Kidney (tissue), 13 donors: ENCODE measurements at regions not wholly inside any gene's neighbourhood (a gene's known extent, or its start where the extent isn't known, plus 50 kb on each side); places are given as distances from the start of the nearest gene placed in this dataset.

ENCODE experiments used
- DNase-seq, 5 donors: peaks; one replicate each; pipeline ENCODE4 v3.0.0-alpha.2; 2013 to 2020
- FAIRE-seq: peaks from 2 replicates; lab custom pipeline; 2012; peaks lifted over from hg19 to GRCh38; lab: Jason Lieb, UNC
- H3K27ac ChIP-seq, 2 donors: one replicate each; pipeline ENCODE4 v1.7.0; 2013; ENCODE audit warnings: low read depth in 2 of 2, low read length in 2 of 2, inconsistent platforms in 1 of 2
- H3K27me3 ChIP-seq: one replicate; pipeline ENCODE4 v1.7.1; 2013; ENCODE audit warnings: low read length, inconsistent platforms; ENCODE audit not compliant: control insufficient read depth, insufficient read depth
- H3K36me3 ChIP-seq, 3 donors: one replicate each; pipeline versions ENCODE4 v1.7.0 to v1.7.1; 2013; ENCODE audit warnings: low read length in 3 of 3, control low read depth in 1 of 3, inconsistent platforms in 1 of 3; ENCODE audit not compliant: insufficient read depth in 3 of 3, control insufficient read depth in 2 of 3
- H3K4me1 ChIP-seq, 3 donors: one replicate each; pipeline versions ENCODE4 v1.7.0 to v1.7.1; 2013; ENCODE audit warnings: low read length in 3 of 3, inconsistent platforms in 1 of 3, low read depth in 1 of 3; ENCODE audit not compliant: control insufficient read depth in 2 of 3, insufficient read depth in 2 of 3
- H3K4me3 ChIP-seq, 3 donors: one replicate each; pipeline versions ENCODE4 v1.7.0 to v1.8.1; 2013; ENCODE audit warnings: low read length in 3 of 3, control low read depth in 1 of 3, inconsistent platforms in 1 of 3
- H3K9ac ChIP-seq, 3 donors: one replicate each; pipeline versions ENCODE4 v1.7.0 to v1.7.1; 2013; ENCODE audit warnings: low read length in 3 of 3, control low read depth in 1 of 3, inconsistent platforms in 1 of 3
- H3K9me3 ChIP-seq, 3 donors: one replicate each; pipeline versions ENCODE4 v1.7.0 to v1.7.1; 2013; ENCODE audit warnings: low read length in 3 of 3, control low read depth in 1 of 3, inconsistent platforms in 1 of 3; ENCODE audit not compliant: control insufficient read depth in 2 of 3, insufficient read depth in 1 of 3
- intact Hi-C: fragments of 100-400 bp; cut with DNase I; formaldehyde crosslinking; loops from one replicate; pipeline ENCODE4 v1.11.1; 2022
- TF ChIP-seq, protein P1 (sequence below): IDR thresholded peaks from 3 replicates; pipeline ENCODE4 v1.5.1; 2012; ENCODE audit warnings: mild to moderate bottlenecking, moderate library complexity, borderline replicate concordance; ENCODE audit not compliant: insufficient read depth; ENCODE audit errors: extremely low read depth
- donor health status: control.
- donor health status: control.
- donor health status: control.
- donor health status: control.
- donor health status: control.
- donor health status: DM: yes; HTN: yes; CAD: no.
- donor health status: Normal renal cell carcinoma (clear cell type).

- H3K27ac ChIP-seq = no peak overlapping the region
- no peaks in the 10 kb centered on the region for H3K36me3 ChIP-seq
- no peaks in the 10 kb centered on the region for H3K4me1 ChIP-seq
- no peak overlapping the region for H3K4me3 ChIP-seq
- H3K9ac ChIP-seq = no peak overlapping the region
- FAIRE-seq = no peak
- intact Hi-C loops = no loop called here
- H3K9me3 ChIP-seq = no peaks in the 10 kb centered on the region
- TF ChIP-seq, protein P1, sequence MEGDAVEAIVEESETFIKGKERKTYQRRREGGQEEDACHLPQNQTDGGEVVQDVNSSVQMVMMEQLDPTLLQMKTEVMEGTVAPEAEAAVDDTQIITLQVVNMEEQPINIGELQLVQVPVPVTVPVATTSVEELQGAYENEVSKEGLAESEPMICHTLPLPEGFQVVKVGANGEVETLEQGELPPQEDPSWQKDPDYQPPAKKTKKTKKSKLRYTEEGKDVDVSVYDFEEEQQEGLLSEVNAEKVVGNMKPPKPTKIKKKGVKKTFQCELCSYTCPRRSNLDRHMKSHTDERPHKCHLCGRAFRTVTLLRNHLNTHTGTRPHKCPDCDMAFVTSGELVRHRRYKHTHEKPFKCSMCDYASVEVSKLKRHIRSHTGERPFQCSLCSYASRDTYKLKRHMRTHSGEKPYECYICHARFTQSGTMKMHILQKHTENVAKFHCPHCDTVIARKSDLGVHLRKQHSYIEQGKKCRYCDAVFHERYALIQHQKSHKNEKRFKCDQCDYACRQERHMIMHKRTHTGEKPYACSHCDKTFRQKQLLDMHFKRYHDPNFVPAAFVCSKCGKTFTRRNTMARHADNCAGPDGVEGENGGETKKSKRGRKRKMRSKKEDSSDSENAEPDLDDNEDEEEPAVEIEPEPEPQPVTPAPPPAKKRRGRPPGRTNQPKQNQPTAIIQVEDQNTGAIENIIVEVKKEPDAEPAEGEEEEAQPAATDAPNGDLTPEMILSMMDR = no peak
- H3K27me3 ChIP-seq = no peaks in the 10 kb centered on the region
- no peak for DNase-seq
These were observed 98.6 kb upstream of the ZNF644 start for GRCh38 chr1:91120421-91120820.

- Histone ChIP-seq H3K9ac (no peak overlapping the region), H3K4me1 (no peaks in the 10 kb centered on the region), H3K27ac (no peak overlapping the region), H3K9me3 (no peaks in the 10 kb centered on the region), H3K27me3 (no peaks in the 10 kb centered on the region), H3K4me3 (no peak overlapping the region), H3K36me3 (no peaks in the 10 kb centered on the region)
- no peak for DNase-seq
- TF ChIP-seq, protein P1 = no peak
- FAIRE-seq = no peak
- intact Hi-C loops = no loop called here
These were observed 82.9 kb upstream of the ZNF644 start for GRCh38 chr1:91104712-91105111.

GRCh38 chr1:91101328-91101727 is 79.5 kb upstream of the ZNF644 start:
- Histone ChIP-seq H3K27me3 (no peaks in the 10 kb centered on the region), H3K27ac (no peak overlapping the region), H3K9ac (no peak overlapping the region), H3K4me1 (no peaks in the 10 kb centered on the region), H3K4me3 (no peak overlapping the region), H3K36me3 (no peaks in the 10 kb centered on the region), H3K9me3 (no peaks in the 10 kb centered on the region)
- TF ChIP-seq, protein P1 = no peak
- no peak for FAIRE-seq
- no peak for DNase-seq
- intact Hi-C loops = no loop called here

DNA sequence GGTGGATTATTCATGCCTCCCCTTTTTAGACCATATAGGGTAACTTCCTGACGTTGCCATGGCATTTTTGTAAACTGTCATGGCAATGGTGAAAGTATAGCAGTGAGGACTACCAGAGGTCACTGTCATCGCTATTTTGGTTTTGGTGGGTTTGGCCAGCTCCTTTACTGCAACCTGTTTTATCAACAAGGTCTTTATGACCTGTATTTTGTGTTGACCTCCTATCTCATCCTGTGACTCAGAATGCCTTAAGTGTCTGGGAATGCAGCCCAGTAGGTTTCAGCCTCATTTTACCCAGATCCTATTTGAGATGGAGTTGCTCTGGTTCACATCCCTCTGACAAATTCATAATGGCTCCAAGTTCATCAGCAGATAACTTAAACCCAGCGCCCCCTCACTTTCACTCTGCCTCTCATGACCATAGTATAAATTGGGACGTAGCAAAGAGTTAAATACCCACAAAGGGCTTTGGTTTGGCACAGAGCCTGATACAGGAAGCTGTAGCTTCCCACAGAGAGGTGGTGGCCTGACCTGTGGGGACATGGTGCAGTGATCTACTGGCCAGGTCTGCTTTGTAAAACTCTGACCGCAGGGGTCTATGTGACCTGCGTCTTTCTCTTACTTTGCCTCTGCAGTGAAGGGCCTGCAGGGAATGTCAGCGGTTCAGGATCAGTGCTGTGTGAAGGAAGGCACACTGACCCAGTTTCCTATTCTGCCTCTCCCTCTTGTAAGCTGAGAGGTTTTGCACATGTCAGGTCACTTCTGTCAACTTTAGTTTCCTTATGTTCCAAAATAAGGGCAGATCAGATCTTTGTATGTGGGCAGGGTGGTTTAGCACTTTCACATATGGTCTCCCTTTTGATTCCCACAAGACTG is 78.1 kb upstream of the ZNF644 start:
- no peaks in the 10 kb centered on the region for H3K4me1 ChIP-seq
- H3K27me3 ChIP-seq = no peaks in the 10 kb centered on the region
- DNase-seq = no peak
- H3K9me3 ChIP-seq = no peaks in the 10 kb centered on the region
- TF ChIP-seq, protein P1 = no peak
- H3K36me3 ChIP-seq = no peaks in the 10 kb centered on the region
- no peak overlapping the region for H3K27ac ChIP-seq
- intact Hi-C loops = no loop called here
- FAIRE-seq = no peak
- H3K4me3 ChIP-seq = no peak overlapping the region
- H3K9ac ChIP-seq = no peak overlapping the region
